WERI-Rb-1 (cell line): ENCODE measurements at regions not wholly inside any gene's neighbourhood (a gene's known extent, or its start where the extent isn't known, plus 50 kb on each side); places are given as distances from the start of the nearest gene placed in this dataset.

Experiments
- DNase-seq: peaks from one replicate; pipeline ENCODE4 v3.0.0-alpha.2; 2020
- H3K27ac ChIP-seq: fragments of 250-450 bp; sonication (Bioruptor Pico); 2 replicates; pipeline ENCODE4 v1.5.1; 2020; ENCODE audit warnings: mild to moderate bottlenecking, moderate library complexity
- H3K27me3 ChIP-seq: fragments of 250-450 bp; sonication (Bioruptor Pico); 2 replicates; pipeline ENCODE4 v1.5.1; 2021; ENCODE audit warnings: mild to moderate bottlenecking, low read depth, moderate library complexity; ENCODE audit not compliant: insufficient read depth, severe bottlenecking
- H3K36me3 ChIP-seq: fragments of 250-450 bp; sonication (Bioruptor Pico); 2 replicates; pipeline ENCODE4 v1.5.1; 2020; ENCODE audit warnings: mild to moderate bottlenecking, moderate library complexity
- H3K4me3 ChIP-seq: 2 replicates; pipeline ENCODE4 v1.5.1; 2011; ENCODE audit warnings: low read depth, mild to moderate bottlenecking, control low read depth, low read length
- H3K9me3 ChIP-seq: fragments of 250-450 bp; sonication (Bioruptor Pico); 2 replicates; pipeline ENCODE4 v1.5.1; 2021; ENCODE audit warnings: mild to moderate bottlenecking, moderate library complexity; ENCODE audit not compliant: severe bottlenecking
- TF ChIP-seq, protein P1 (sequence below): IDR thresholded peaks from 2 replicates; pipeline ENCODE4 v1.5.1; 2011; ENCODE audit warnings: low read depth, mild to moderate bottlenecking, control low read depth, inconsistent platforms, low read length

DNA sequence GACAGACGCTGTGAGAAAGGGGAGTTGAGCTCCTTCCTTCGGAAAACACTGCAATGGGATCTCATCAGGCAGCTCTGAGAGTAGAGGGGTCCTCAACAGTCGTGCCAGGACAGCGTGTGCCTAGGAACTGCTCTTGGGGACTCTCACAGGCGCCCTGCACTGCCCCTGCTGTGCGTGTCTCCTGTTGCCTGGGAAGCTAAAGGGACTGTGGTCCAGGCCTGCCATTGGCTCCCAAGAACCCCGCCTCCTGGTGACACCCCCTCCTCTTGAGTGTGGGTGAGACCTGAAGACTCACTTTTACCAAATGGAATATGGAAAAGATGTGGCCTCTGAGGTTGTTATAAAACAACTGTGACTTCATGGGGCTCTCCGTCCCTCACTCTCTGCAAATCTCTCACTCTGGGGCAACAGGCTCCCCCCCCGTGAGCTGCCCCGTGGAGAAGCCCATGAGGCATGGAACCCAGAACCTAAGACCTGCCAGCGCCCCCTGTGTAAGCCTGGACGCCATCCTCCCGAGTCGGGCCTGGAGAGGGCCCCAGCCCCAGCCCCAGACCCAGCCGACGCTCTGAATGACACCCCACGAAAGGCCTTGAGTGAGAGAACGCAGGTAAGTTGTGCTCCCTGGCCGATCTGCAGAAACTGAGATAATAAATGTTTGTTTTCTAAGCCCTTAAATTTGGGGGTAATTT is 302.7 kb downstream of the FGF9 start:
- Histone ChIP-seq H3K36me3 (no peaks in the 10 kb centered on the region), H3K27me3 (peaks cover 88% of the 10 kb centered on the region), H3K9me3 (no peaks in the 10 kb centered on the region), H3K27ac (no peak overlapping the region), H3K4me3 (no peak overlapping the region)
- DNase-seq: no peak
- TF ChIP-seq, protein P1, sequence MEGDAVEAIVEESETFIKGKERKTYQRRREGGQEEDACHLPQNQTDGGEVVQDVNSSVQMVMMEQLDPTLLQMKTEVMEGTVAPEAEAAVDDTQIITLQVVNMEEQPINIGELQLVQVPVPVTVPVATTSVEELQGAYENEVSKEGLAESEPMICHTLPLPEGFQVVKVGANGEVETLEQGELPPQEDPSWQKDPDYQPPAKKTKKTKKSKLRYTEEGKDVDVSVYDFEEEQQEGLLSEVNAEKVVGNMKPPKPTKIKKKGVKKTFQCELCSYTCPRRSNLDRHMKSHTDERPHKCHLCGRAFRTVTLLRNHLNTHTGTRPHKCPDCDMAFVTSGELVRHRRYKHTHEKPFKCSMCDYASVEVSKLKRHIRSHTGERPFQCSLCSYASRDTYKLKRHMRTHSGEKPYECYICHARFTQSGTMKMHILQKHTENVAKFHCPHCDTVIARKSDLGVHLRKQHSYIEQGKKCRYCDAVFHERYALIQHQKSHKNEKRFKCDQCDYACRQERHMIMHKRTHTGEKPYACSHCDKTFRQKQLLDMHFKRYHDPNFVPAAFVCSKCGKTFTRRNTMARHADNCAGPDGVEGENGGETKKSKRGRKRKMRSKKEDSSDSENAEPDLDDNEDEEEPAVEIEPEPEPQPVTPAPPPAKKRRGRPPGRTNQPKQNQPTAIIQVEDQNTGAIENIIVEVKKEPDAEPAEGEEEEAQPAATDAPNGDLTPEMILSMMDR: no peak

DNA sequence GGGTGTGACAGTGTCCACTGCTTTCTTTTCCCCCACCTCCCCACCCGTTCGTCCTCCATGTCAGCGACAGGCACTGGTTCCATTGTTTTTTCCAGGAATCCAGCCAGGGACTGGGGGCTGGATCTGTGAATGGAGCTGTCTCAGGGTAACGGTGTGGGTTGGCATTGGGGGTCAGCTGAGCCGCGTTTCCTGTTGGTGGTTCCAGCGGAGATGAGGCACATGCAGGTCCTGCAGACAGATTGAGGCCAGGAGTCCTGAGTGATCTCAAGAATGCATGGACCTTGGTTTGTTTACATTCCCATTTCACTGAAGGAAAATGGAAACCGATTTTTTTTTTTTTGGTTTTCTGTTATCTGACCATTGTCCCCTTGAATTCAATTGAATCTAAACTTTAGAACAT is 303.9 kb downstream of the FGF9 start:
- Histone ChIP-seq H3K4me3 (no peak overlapping the region), H3K9me3 (no peaks in the 10 kb centered on the region), H3K27me3 (peaks cover 88% of the 10 kb centered on the region), H3K36me3 (no peaks in the 10 kb centered on the region), H3K27ac (no peak overlapping the region)
- DNase-seq: no peak
- TF ChIP-seq, protein P1: no peak

DNA sequence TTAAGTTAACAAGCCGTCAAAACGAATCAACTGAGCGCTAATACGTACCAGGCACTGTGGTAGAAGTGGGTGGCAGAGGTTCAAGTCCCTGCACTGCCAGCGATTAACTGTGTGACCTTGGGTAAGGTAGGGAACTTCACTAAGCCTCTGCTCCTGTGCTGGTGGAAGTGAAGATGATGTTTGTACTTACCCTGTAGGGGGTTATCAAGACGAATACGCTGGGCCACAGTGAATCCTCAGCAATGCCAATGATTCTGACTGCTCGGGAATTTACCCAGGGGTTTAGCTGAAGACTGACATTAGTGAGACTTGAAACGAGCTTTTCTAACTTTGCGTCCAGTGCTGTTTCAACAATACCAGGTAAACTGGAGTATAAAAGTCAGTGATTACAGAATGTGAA is 305.3 kb downstream of the FGF9 start:
- no peaks in the 10 kb centered on the region for H3K9me3 ChIP-seq
- no peak overlapping the region for H3K27ac ChIP-seq
- TF ChIP-seq, protein P1: no peak
- no peaks in the 10 kb centered on the region for H3K36me3 ChIP-seq
- H3K27me3 ChIP-seq: peaks cover 90% of the 10 kb centered on the region
- H3K4me3 ChIP-seq: no peak overlapping the region
- DNase-seq: no peak

DNA sequence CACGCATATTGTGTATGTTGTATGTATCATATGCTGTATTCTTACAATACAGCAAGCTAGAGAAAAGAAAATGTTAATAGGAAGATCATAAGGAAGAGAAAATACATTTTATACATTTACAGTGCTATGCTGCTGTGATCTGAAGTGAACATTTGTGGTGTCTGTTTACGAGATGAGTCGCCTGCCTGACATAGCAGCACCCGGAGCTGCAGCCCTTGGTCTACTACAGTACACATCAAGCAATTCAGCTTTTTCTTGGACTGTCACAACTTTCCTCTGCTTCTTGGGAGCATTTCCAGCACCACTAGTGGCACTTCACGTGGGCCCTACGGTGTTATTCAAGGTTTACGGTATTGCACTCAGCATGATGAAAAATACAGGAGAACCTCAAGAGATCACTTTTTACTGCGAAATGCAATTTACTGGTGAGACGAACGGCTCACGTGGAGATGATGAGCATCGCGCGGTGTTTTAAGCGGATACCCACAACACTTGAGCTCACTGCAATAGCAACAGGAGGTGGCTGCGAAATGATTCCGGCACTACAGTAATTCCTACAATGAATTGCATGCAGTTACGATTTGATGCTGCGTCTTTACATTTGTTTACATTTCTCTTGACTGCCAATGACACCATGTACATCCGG is 308.4 kb downstream of the FGF9 start:
- Histone ChIP-seq H3K27me3 (peaks cover 99% of the 10 kb centered on the region), H3K9me3 (no peaks in the 10 kb centered on the region), H3K4me3 (no peak overlapping the region), H3K36me3 (no peaks in the 10 kb centered on the region), H3K27ac (no peak overlapping the region)
- TF ChIP-seq, protein P1: no peak
- DNase-seq: no peak

DNA sequence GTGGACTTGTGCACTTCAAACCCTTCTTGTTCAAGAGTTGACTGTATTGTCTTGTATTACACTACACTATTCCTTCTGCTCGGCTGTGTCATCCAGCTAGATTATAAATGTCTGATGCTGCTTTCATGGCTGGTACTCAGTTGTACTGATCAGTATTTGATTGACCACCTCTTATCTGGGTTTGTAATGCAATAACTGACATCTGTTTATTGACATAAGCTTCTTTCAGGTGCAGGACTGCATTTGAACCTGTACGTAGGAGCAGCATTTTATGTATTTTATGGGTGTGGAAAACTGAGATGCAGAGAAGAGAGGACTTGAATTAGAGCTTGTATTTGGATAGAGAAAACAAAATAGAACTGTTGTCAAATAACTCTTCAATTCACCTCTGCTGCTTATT is 309.2 kb downstream of the FGF9 start:
- Histone ChIP-seq H3K9me3 (no peaks in the 10 kb centered on the region), H3K27me3 (peaks cover 99% of the 10 kb centered on the region), H3K27ac (no peak overlapping the region), H3K36me3 (no peaks in the 10 kb centered on the region), H3K4me3 (no peak overlapping the region)
- TF ChIP-seq, protein P1: no peak
- no peak for DNase-seq
